Testis (tissue), 2 donors: ENCODE measurements at regions not wholly inside any gene's neighbourhood (a gene's known extent, or its start where the extent isn't known, plus 50 kb on each side); places are given as distances from the start of the nearest gene placed in this dataset.

ENCODE experiments used
- CTCF ChIP-seq, 3 experiments: fragments of 450-650 bp in 2 of 3; fragments of 200-600 bp in 1 of 3; sonication (generic) in 1 of 3; IDR thresholded peaks; one replicate each; pipeline ENCODE4 v1.5.1; 2016 to 2019; ENCODE audit warnings: antibody characterized with exemption in 3 of 3, mild to moderate bottlenecking in 2 of 3, moderate library complexity in 1 of 3
- POLR2A ChIP-seq: fragments of 450-650 bp; IDR thresholded peaks from one replicate; pipeline ENCODE4 v1.6.1; 2017; ENCODE audit warnings: antibody characterized with exemption, mild to moderate bottlenecking, moderate library complexity

GRCh38 chr9:96130970-96131369, 171.0 kb downstream of the HSD17B3 start:
- TF ChIP-seq CTCF (IDR thresholded peaks at IDR 0.05) (no peak), POLR2A (no peak)
